ENCODE measurements at regions not wholly inside any gene's neighbourhood (a gene's known extent, or its start where the extent isn't known, plus 50 kb on each side); places are given as distances from the start of the nearest gene placed in this dataset.

- TF ChIP-seq CTCF (IDR thresholded peaks at IDR 0.05) (no peak), EZH2phosphoT487 (IDR thresholded peaks at IDR 0.05; ENCODE audit: borderline replicate concordance, low read depth) (no peak), USF2 (IDR thresholded peaks at IDR 0.05; ENCODE audit: borderline replicate concordance, low read depth, low read length) (no peak), FOXM1 (IDR thresholded peaks at IDR 0.05; ENCODE audit: low read depth) (no peak), MAX (IDR thresholded peaks at IDR 0.05; ENCODE audit: low read depth) (no peak), RXRA (IDR thresholded peaks at IDR 0.05; ENCODE audit: borderline replicate concordance, low read depth) (no peak), REST (IDR thresholded peaks at IDR 0.05; ENCODE audit: low read depth, low read length) (no peak), ELF1 (IDR thresholded peaks at IDR 0.05) (no peak), JUND (IDR thresholded peaks at IDR 0.05) (no peak)
These were observed 821.4 kb upstream of the CA10 start for GRCh38 chr17:52979921-52980320.
